ENCODE measurements at regions not wholly inside any gene's neighbourhood (a gene's known extent, or its start where the extent isn't known, plus 50 kb on each side); places are given as distances from the start of the nearest gene placed in this dataset.
"Not testable (repeated sequence)": the region's sequence is repeated elsewhere in the genome, so short reads cannot be mapped to it uniquely, and the experiment has no call there.

- Mint-ChIP-seq H3K36me3 (ENCODE audit: low read depth) (no peaks in the 10 kb centered on the region), H3K27me3 (peaks cover 23% of the 10 kb centered on the region), H3K9me3 (no peaks in the 10 kb centered on the region), H3K4me3 (no peak overlapping the region), H3K4me1 (ENCODE audit: low read depth) (no peaks in the 10 kb centered on the region), H3K27ac (no peak overlapping the region)
Observed at GRCh38 chr5:42043400-42043799, 118.3 kb downstream of the FBXO4 start.

- H3K4me1 Mint-ChIP-seq (ENCODE audit: low read depth): no peaks in the 10 kb centered on the region
- no peaks in the 10 kb centered on the region for H3K36me3 Mint-ChIP-seq (ENCODE audit: low read depth)
- no peaks in the 10 kb centered on the region for H3K9me3 Mint-ChIP-seq
- peaks cover 10% of the 10 kb centered on the region for H3K27me3 Mint-ChIP-seq
- H3K27ac Mint-ChIP-seq: no peak overlapping the region
- no peak overlapping the region for H3K4me3 Mint-ChIP-seq
Observed at GRCh38 chr5:42057254-42057690, 132.2 kb downstream of the FBXO4 start.

- Mint-ChIP-seq H3K27ac (no peak overlapping the region), H3K27me3 (peaks cover 4% of the 10 kb centered on the region), H3K9me3 (no peaks in the 10 kb centered on the region), H3K36me3 (ENCODE audit: low read depth) (no peaks in the 10 kb centered on the region), H3K4me3 (no peak overlapping the region), H3K4me1 (ENCODE audit: low read depth) (no peaks in the 10 kb centered on the region)
Observed at GRCh38 chr5:42059291-42059690, 134.2 kb downstream of the FBXO4 start.

GRCh38 chr5:42059778-42060464 lies 134.8 kb downstream of the FBXO4 start:
- no peak overlapping the region for H3K4me3 Mint-ChIP-seq
- peaks cover 4% of the 10 kb centered on the region for H3K27me3 Mint-ChIP-seq
- no peaks in the 10 kb centered on the region for H3K4me1 Mint-ChIP-seq (ENCODE audit: low read depth)
- H3K36me3 Mint-ChIP-seq (ENCODE audit: low read depth): no peaks in the 10 kb centered on the region
- H3K9me3 Mint-ChIP-seq: no peaks in the 10 kb centered on the region
- H3K27ac Mint-ChIP-seq: no peak overlapping the region

GRCh38 chr5:42061121-42061520 lies 136.0 kb downstream of the FBXO4 start:
- H3K27me3 Mint-ChIP-seq: peaks cover 4% of the 10 kb centered on the region
- H3K4me1 Mint-ChIP-seq (ENCODE audit: low read depth): no peaks in the 10 kb centered on the region
- no peak overlapping the region for H3K27ac Mint-ChIP-seq
- H3K9me3 Mint-ChIP-seq: no peaks in the 10 kb centered on the region
- no peak overlapping the region for H3K4me3 Mint-ChIP-seq
- no peaks in the 10 kb centered on the region for H3K36me3 Mint-ChIP-seq (ENCODE audit: low read depth)

GRCh38 chr5:42064821-42065220 lies 139.7 kb downstream of the FBXO4 start:
- Mint-ChIP-seq H3K36me3 (ENCODE audit: low read depth) (no peaks in the 10 kb centered on the region), H3K27ac (no peak overlapping the region), H3K9me3 (no peaks in the 10 kb centered on the region), H3K4me3 (no peak overlapping the region), H3K4me1 (ENCODE audit: low read depth) (no peaks in the 10 kb centered on the region), H3K27me3 (no peaks in the 10 kb centered on the region)

GRCh38 chr5:42066131-42066530 lies 141.1 kb downstream of the FBXO4 start:
- H3K4me3 Mint-ChIP-seq: no peak overlapping the region
- no peak overlapping the region for H3K27ac Mint-ChIP-seq
- H3K4me1 Mint-ChIP-seq (ENCODE audit: low read depth): no peaks in the 10 kb centered on the region
- H3K9me3 Mint-ChIP-seq: no peaks in the 10 kb centered on the region
- no peaks in the 10 kb centered on the region for H3K36me3 Mint-ChIP-seq (ENCODE audit: low read depth)
- no peaks in the 10 kb centered on the region for H3K27me3 Mint-ChIP-seq

- Mint-ChIP-seq H3K4me1 (ENCODE audit: low read depth) (no peaks in the 10 kb centered on the region), H3K9me3 (no peaks in the 10 kb centered on the region), H3K4me3 (no peak overlapping the region), H3K36me3 (ENCODE audit: low read depth) (no peaks in the 10 kb centered on the region), H3K27me3 (no peaks in the 10 kb centered on the region), H3K27ac (no peak overlapping the region)
Observed at GRCh38 chr5:42074353-42074752, 149.3 kb downstream of the FBXO4 start.

- no peaks in the 10 kb centered on the region for H3K36me3 Mint-ChIP-seq (ENCODE audit: low read depth)
Observed at GRCh38 chr5:42089705-42090104, 164.6 kb downstream of the FBXO4 start.

GRCh38 chr5:42090162-42090561 lies 165.1 kb downstream of the FBXO4 start:
- Mint-ChIP-seq H3K36me3 (ENCODE audit: low read depth) (no peaks in the 10 kb centered on the region), H3K27ac (no peak overlapping the region), H3K4me1 (ENCODE audit: low read depth) (no peaks in the 10 kb centered on the region), H3K4me3 (no peak overlapping the region), H3K9me3 (peaks cover 9% of the 10 kb centered on the region), H3K27me3 (no peaks in the 10 kb centered on the region)

More at GRCh38 chr5:42089705-42090104, 164.6 kb downstream of the FBXO4 start:
- H3K27ac Mint-ChIP-seq: no peak overlapping the region
- no peaks in the 10 kb centered on the region for H3K4me1 Mint-ChIP-seq (ENCODE audit: low read depth)
- H3K27me3 Mint-ChIP-seq: no peaks in the 10 kb centered on the region
- H3K9me3 Mint-ChIP-seq: peaks cover 9% of the 10 kb centered on the region
- H3K4me3 Mint-ChIP-seq: no peak overlapping the region

- H3K4me3 Mint-ChIP-seq; H3K36me3 Mint-ChIP-seq (ENCODE audit: low read depth); H3K27me3 Mint-ChIP-seq; H3K9me3 Mint-ChIP-seq; H3K27ac Mint-ChIP-seq; H3K4me1 Mint-ChIP-seq (ENCODE audit: low read depth): not testable (repeated sequence)
Observed at GRCh38 chr5:42099846-42100245, 174.8 kb downstream of the FBXO4 start.

GRCh38 chr5:42108468-42108867 lies 183.4 kb downstream of the FBXO4 start:
- Mint-ChIP-seq H3K4me3 (no peak overlapping the region), H3K27ac (no peak overlapping the region), H3K9me3 (peaks cover 7% of the 10 kb centered on the region), H3K4me1 (ENCODE audit: low read depth) (no peaks in the 10 kb centered on the region), H3K27me3 (no peaks in the 10 kb centered on the region), H3K36me3 (ENCODE audit: low read depth) (no peaks in the 10 kb centered on the region)

GRCh38 chr5:42109006-42109572 lies 184.0 kb downstream of the FBXO4 start:
- Mint-ChIP-seq H3K27me3 (no peaks in the 10 kb centered on the region), H3K4me1 (ENCODE audit: low read depth) (no peaks in the 10 kb centered on the region), H3K36me3 (ENCODE audit: low read depth) (no peaks in the 10 kb centered on the region), H3K27ac (no peak overlapping the region), H3K4me3 (no peak overlapping the region), H3K9me3 (peaks cover 7% of the 10 kb centered on the region)

- not testable (repeated sequence) for H3K27me3 Mint-ChIP-seq; H3K27ac Mint-ChIP-seq; H3K4me1 Mint-ChIP-seq (ENCODE audit: low read depth); H3K36me3 Mint-ChIP-seq (ENCODE audit: low read depth); H3K4me3 Mint-ChIP-seq; H3K9me3 Mint-ChIP-seq
Observed at GRCh38 chr5:42115721-42116120, 190.6 kb downstream of the FBXO4 start.

- H3K27ac Mint-ChIP-seq: no peak overlapping the region
Observed at GRCh38 chr5:42120070-42120469, 195.0 kb downstream of the FBXO4 start.

GRCh38 chr5:42121401-42121800 lies 196.3 kb downstream of the FBXO4 start:
- no peak overlapping the region for H3K4me3 Mint-ChIP-seq

More at GRCh38 chr5:42120070-42120469, 195.0 kb downstream of the FBXO4 start:
- Mint-ChIP-seq H3K27me3 (no peaks in the 10 kb centered on the region), H3K9me3 (peaks cover 3% of the 10 kb centered on the region), H3K4me3 (no peak overlapping the region), H3K36me3 (ENCODE audit: low read depth) (no peaks in the 10 kb centered on the region), H3K4me1 (ENCODE audit: low read depth) (no peaks in the 10 kb centered on the region)

More at GRCh38 chr5:42121401-42121800, 196.3 kb downstream of the FBXO4 start:
- Mint-ChIP-seq H3K36me3 (ENCODE audit: low read depth) (no peaks in the 10 kb centered on the region), H3K27me3 (no peaks in the 10 kb centered on the region), H3K27ac (no peak overlapping the region), H3K9me3 (peaks cover 4% of the 10 kb centered on the region), H3K4me1 (ENCODE audit: low read depth) (no peaks in the 10 kb centered on the region)

Data from stimulated activated naive CD8-positive, alpha-beta T cell treated with anti-CD3 and anti-CD28 coated beads, Interleukin-15, Interleukin-2, amounts not matched to agents 100 ng/mL and 50 ng/mL, for 24 hours (primary cell).